ENCODE measurements at regions not wholly inside any gene's neighbourhood (a gene's known extent, or its start where the extent isn't known, plus 50 kb on each side); places are given as distances from the start of the nearest gene placed in this dataset.
"Not testable (repeated sequence)": the region's sequence is repeated elsewhere in the genome, so short reads cannot be mapped to it uniquely, and the experiment has no call there.

- no peak for DNase-seq (ENCODE audit: low spot score)
- in situ Hi-C loops (cut with HindIII; ENCODE audit: low sequenced_read_pairs) = no loop called here
Measured at GRCh38 chr2:51795248-51795888, 763.4 kb upstream of the NRXN1 start.

- in situ Hi-C loops (cut with HindIII; ENCODE audit: low sequenced_read_pairs) = no loop called here
- DNase-seq (ENCODE audit: low spot score) = no peak
Measured at GRCh38 chr2:51791496-51791895, 759.6 kb upstream of the NRXN1 start.

GRCh38 chr2:51790854-51791253, 758.9 kb upstream of the NRXN1 start:
- DNase-seq (ENCODE audit: low spot score) = no peak
- in situ Hi-C loops (cut with HindIII; ENCODE audit: low sequenced_read_pairs) = no loop called here

- DNase-seq (ENCODE audit: low spot score) = no peak
- in situ Hi-C loops (cut with HindIII; ENCODE audit: low sequenced_read_pairs) = no loop called here
Measured at GRCh38 chr2:51789918-51790317, 758.0 kb upstream of the NRXN1 start.

GRCh38 chr2:51782921-51783765, 751.2 kb upstream of the NRXN1 start:
- in situ Hi-C loops (cut with HindIII; ENCODE audit: low sequenced_read_pairs) = no loop called here
- DNase-seq (ENCODE audit: low spot score) = peak; percentile 85

GRCh38 chr2:51781691-51782090, 749.8 kb upstream of the NRXN1 start:
- in situ Hi-C loops (cut with HindIII; ENCODE audit: low sequenced_read_pairs) = no loop called here
- DNase-seq (ENCODE audit: low spot score) = peak; percentile 79

- in situ Hi-C loops (cut with HindIII; ENCODE audit: low sequenced_read_pairs) = no loop called here
- no peak for DNase-seq (ENCODE audit: low spot score)
Measured at GRCh38 chr2:51780353-51780752, 748.4 kb upstream of the NRXN1 start.

- DNase-seq (ENCODE audit: low spot score); in situ Hi-C loops (cut with HindIII; ENCODE audit: low sequenced_read_pairs): not testable (repeated sequence)
Measured at GRCh38 chr2:51779723-51780122, 747.8 kb upstream of the NRXN1 start.

GRCh38 chr2:51778806-51779205, 746.9 kb upstream of the NRXN1 start:
- in situ Hi-C loops (cut with HindIII; ENCODE audit: low sequenced_read_pairs) = no loop called here
- DNase-seq (ENCODE audit: low spot score) = no peak

- DNase-seq (ENCODE audit: low spot score); in situ Hi-C loops (cut with HindIII; ENCODE audit: low sequenced_read_pairs): not testable (repeated sequence)
Measured at GRCh38 chr2:51774606-51775005, 742.7 kb upstream of the NRXN1 start.

GRCh38 chr2:51760441-51760840, 728.5 kb upstream of the NRXN1 start:
- no peak for DNase-seq (ENCODE audit: low spot score)
- in situ Hi-C loops (cut with HindIII; ENCODE audit: low sequenced_read_pairs) = no loop called here

GRCh38 chr2:51758081-51758480, 726.1 kb upstream of the NRXN1 start:
- in situ Hi-C loops (cut with HindIII; ENCODE audit: low sequenced_read_pairs) = no loop called here
- no peak for DNase-seq (ENCODE audit: low spot score)

- in situ Hi-C loops (cut with HindIII; ENCODE audit: low sequenced_read_pairs) = no loop called here
- no peak for DNase-seq (ENCODE audit: low spot score)
Measured at GRCh38 chr2:51734115-51734514, 702.2 kb upstream of the NRXN1 start.

GRCh38 chr2:51723691-51724090, 691.8 kb upstream of the NRXN1 start:
- in situ Hi-C loops (cut with HindIII; ENCODE audit: low sequenced_read_pairs) = no loop called here
- no peak for DNase-seq (ENCODE audit: low spot score)

- in situ Hi-C loops (cut with HindIII; ENCODE audit: low sequenced_read_pairs) = no loop called here
- DNase-seq (ENCODE audit: low spot score) = no peak
Measured at GRCh38 chr2:51722311-51722710, 690.4 kb upstream of the NRXN1 start.

GRCh38 chr2:51720826-51721225, 688.9 kb upstream of the NRXN1 start:
- in situ Hi-C loops (cut with HindIII; ENCODE audit: low sequenced_read_pairs) = no loop called here
- DNase-seq (ENCODE audit: low spot score) = no peak

- in situ Hi-C loops (cut with HindIII; ENCODE audit: low sequenced_read_pairs) = no loop called here
Measured at GRCh38 chr2:51718881-51719280, 686.9 kb upstream of the NRXN1 start.

GRCh38 chr2:51717312-51717711, 685.4 kb upstream of the NRXN1 start:
- in situ Hi-C loops (cut with HindIII; ENCODE audit: low sequenced_read_pairs) = no loop called here
- DNase-seq (ENCODE audit: low spot score) = no peak

More at GRCh38 chr2:51718881-51719280, 686.9 kb upstream of the NRXN1 start:
- no peak for DNase-seq (ENCODE audit: low spot score)

GRCh38 chr2:51711766-51712165, 679.8 kb upstream of the NRXN1 start:
- no peak for DNase-seq (ENCODE audit: low spot score)

GRCh38 chr2:51710222-51710621, 678.3 kb upstream of the NRXN1 start:
- in situ Hi-C loops (cut with HindIII; ENCODE audit: low sequenced_read_pairs) = no loop called here
- DNase-seq (ENCODE audit: low spot score) = no peak

More at GRCh38 chr2:51711766-51712165, 679.8 kb upstream of the NRXN1 start:
- in situ Hi-C loops (cut with HindIII; ENCODE audit: low sequenced_read_pairs) = no loop called here

GRCh38 chr2:51707625-51708024, 675.7 kb upstream of the NRXN1 start:
- no peak for DNase-seq (ENCODE audit: low spot score)
- in situ Hi-C loops (cut with HindIII; ENCODE audit: low sequenced_read_pairs) = no loop called here

All from G401 (cell line).